HEK293 (cell line): ENCODE measurements at regions not wholly inside any gene's neighbourhood (a gene's known extent, or its start where the extent isn't known, plus 50 kb on each side); places are given as distances from the start of the nearest gene placed in this dataset.

Experiments used
- CTCF ChIA-PET: fragments of 350-600 bp; formaldehyde crosslinking; extraction: SDS; loops from one replicate; lab custom pipeline; 2021; ENCODE audit warnings: antibody characterized with exemption; lab: Yijun Ruan, JAX
- POLR2A ChIA-PET: fragments of 300-600 bp; formaldehyde crosslinking; extraction: SDS; loops from one replicate; lab custom pipeline; 2020; ENCODE audit warnings: antibody characterized with exemption, inconsistent platforms; lab: Yijun Ruan, JAX
- H3K27ac ChIP-seq: fragments of 200-500 bp; sonication (Bioruptor generic); 2 replicates; pipeline ENCODE4 v1.5.1; 2014; ENCODE audit warnings: low read depth, low read length, control low read depth, inconsistent platforms; ENCODE audit errors: extremely low read depth
- H3K36me3 ChIP-seq, 2 experiments: fragments of 200-500 bp in 1 of 2; sonication (Bioruptor generic) in 1 of 2; 1 replicate in 1 of 2; 2 replicates in 1 of 2; pipeline ENCODE4 v1.5.1; 2014 to 2017; ENCODE audit warnings: inconsistent platforms in 2 of 2, low read length in 2 of 2; ENCODE audit not compliant: control insufficient read depth in 2 of 2, insufficient read depth in 1 of 2
- H3K4me1 ChIP-seq: fragments of 200-500 bp; sonication (Bioruptor generic); 2 replicates; pipeline ENCODE4 v1.5.1; 2014; ENCODE audit warnings: mild to moderate bottlenecking, low read length, inconsistent platforms; ENCODE audit not compliant: control insufficient read depth, insufficient read depth
- H3K4me3 ChIP-seq: 2 replicates; pipeline ENCODE4 v1.5.1; 2011; ENCODE audit warnings: low read depth, mild to moderate bottlenecking, control low read depth, low read length, moderate library complexity
- H3K9me3 ChIP-seq: fragments of 200-500 bp; sonication (Bioruptor generic); 2 replicates; pipeline ENCODE4 v1.5.1; 2014; ENCODE audit warnings: low read depth, low read length, inconsistent platforms; ENCODE audit not compliant: control insufficient read depth, insufficient read depth
- BCL11B ChIP-seq: fragments of 450-650 bp; formaldehyde crosslinking; IDR thresholded peaks from 2 replicates; pipeline ENCODE4 v1.5.1; 2016; ENCODE audit warnings: low read depth, missing biosample characterization, missing genetic modification characterization
- GLIS2 ChIP-seq: fragments of 450-650 bp; formaldehyde crosslinking; IDR thresholded peaks from 2 replicates; pipeline ENCODE4 v1.5.1; 2016; ENCODE audit warnings: missing biosample characterization, missing genetic modification characterization
- KLF9 ChIP-seq: fragments of 450-650 bp; formaldehyde crosslinking; IDR thresholded peaks from 2 replicates; pipeline ENCODE4 v1.5.1; 2016; ENCODE audit warnings: missing biosample characterization, missing genetic modification characterization, low read depth
- REPIN1 ChIP-seq: fragments of 450-650 bp; formaldehyde crosslinking; IDR thresholded peaks from 2 replicates; pipeline ENCODE4 v1.5.1; 2017; ENCODE audit warnings: missing biosample characterization, missing genetic modification characterization, low read depth
- SCRT1 ChIP-seq: fragments of 450-650 bp; formaldehyde crosslinking; IDR thresholded peaks from 2 replicates; pipeline ENCODE4 v1.5.1; 2016; ENCODE audit warnings: missing biosample characterization, missing genetic modification characterization, borderline replicate concordance
- SP2 ChIP-seq: fragments of 450-650 bp; formaldehyde crosslinking; IDR thresholded peaks from 2 replicates; pipeline ENCODE4 v1.5.1; 2016; ENCODE audit warnings: missing biosample characterization, missing genetic modification characterization
- TCF7L2 ChIP-seq: IDR thresholded peaks from 2 replicates; pipeline ENCODE4 v1.6.1; 2011; ENCODE audit warnings: low read depth, mild to moderate bottlenecking, inconsistent platforms, low read length, moderate library complexity, borderline replicate concordance
- YY2 ChIP-seq: fragments of 450-650 bp; formaldehyde crosslinking; IDR thresholded peaks from 2 replicates; pipeline ENCODE4 v1.5.1; 2016; ENCODE audit warnings: missing biosample characterization, missing genetic modification characterization
- ZBTB17 ChIP-seq: fragments of 450-650 bp; formaldehyde crosslinking; IDR thresholded peaks from 2 replicates; pipeline ENCODE4 v1.5.1; 2016; ENCODE audit warnings: missing biosample characterization, missing genetic modification characterization
- ZBTB21 ChIP-seq: fragments of 450-650 bp; formaldehyde crosslinking; IDR thresholded peaks from 2 replicates; pipeline ENCODE4 v1.5.1; 2017; ENCODE audit warnings: missing biosample characterization, missing genetic modification characterization
- ZBTB48 ChIP-seq: fragments of 450-650 bp; formaldehyde crosslinking; IDR thresholded peaks from 2 replicates; pipeline ENCODE4 v1.5.1; 2016; ENCODE audit warnings: missing biosample characterization, missing genetic modification characterization
- ZBTB7A ChIP-seq: fragments of 450-650 bp; formaldehyde crosslinking; IDR thresholded peaks from 2 replicates; pipeline ENCODE4 v1.5.1; 2016; ENCODE audit warnings: low read depth, missing biosample characterization, missing genetic modification characterization
- ZEB2 ChIP-seq: fragments of 450-650 bp; formaldehyde crosslinking; IDR thresholded peaks from 2 replicates; pipeline ENCODE4 v1.5.1; 2016; ENCODE audit warnings: missing biosample characterization, missing genetic modification characterization
- ZNF10 ChIP-seq: fragments of 450-650 bp; formaldehyde crosslinking; IDR thresholded peaks from 2 replicates; pipeline ENCODE4 v1.5.1; 2017; ENCODE audit warnings: missing biosample characterization, missing genetic modification characterization
- ZNF112 ChIP-seq: fragments of 450-650 bp; formaldehyde crosslinking; IDR thresholded peaks from 2 replicates; pipeline ENCODE4 v1.5.0; 2017; ENCODE audit warnings: missing biosample characterization, missing genetic modification characterization
- ZNF133 ChIP-seq: fragments of 450-650 bp; formaldehyde crosslinking; IDR thresholded peaks from 2 replicates; pipeline ENCODE4 v1.5.1; 2016; ENCODE audit warnings: missing biosample characterization, missing genetic modification characterization
- ZNF140 ChIP-seq: fragments of 450-650 bp; formaldehyde crosslinking; IDR thresholded peaks from 2 replicates; pipeline ENCODE4 v1.5.1; 2016; ENCODE audit warnings: missing biosample characterization, missing genetic modification characterization
- ZNF155 ChIP-seq: fragments of 450-650 bp; formaldehyde crosslinking; IDR thresholded peaks from 2 replicates; pipeline ENCODE4 v1.5.1; 2016; ENCODE audit warnings: missing biosample characterization, missing genetic modification characterization
- ZNF157 ChIP-seq: fragments of 450-650 bp; formaldehyde crosslinking; IDR thresholded peaks from 2 replicates; pipeline ENCODE4 v1.5.1; 2016; ENCODE audit warnings: missing biosample characterization, missing genetic modification characterization
- ZNF184 ChIP-seq: fragments of 450-650 bp; IDR thresholded peaks from 2 replicates; pipeline ENCODE4 v1.5.1; 2018; ENCODE audit warnings: missing biosample characterization, mild to moderate bottlenecking, missing genetic modification characterization
- ZNF221 ChIP-seq: fragments of 450-650 bp; formaldehyde crosslinking; IDR thresholded peaks from 2 replicates; pipeline ENCODE4 v1.5.1; 2017; ENCODE audit warnings: missing biosample characterization, missing genetic modification characterization, borderline replicate concordance
- ZNF239 ChIP-seq: fragments of 450-650 bp; formaldehyde crosslinking; IDR thresholded peaks from 2 replicates; pipeline ENCODE4 v1.5.1; 2016; ENCODE audit warnings: missing biosample characterization, missing genetic modification characterization
- ZNF274 ChIP-seq, 2 experiments: fragments of 200-500 bp in 1 of 2; fragments of 450-650 bp in 1 of 2; sonication (Bioruptor generic) in 1 of 2; formaldehyde crosslinking in 1 of 2; IDR thresholded peaks; 2 replicates each; pipeline versions ENCODE4 v1.5.1 to v1.6.1; 2014 to 2016; ENCODE audit warnings: borderline replicate concordance in 1 of 2, inconsistent platforms in 1 of 2, low read length in 1 of 2, missing biosample characterization in 1 of 2, missing genetic modification characterization in 1 of 2
- ZNF341 ChIP-seq: fragments of 450-650 bp; formaldehyde crosslinking; IDR thresholded peaks from 2 replicates; pipeline ENCODE4; 2016; ENCODE audit warnings: low read depth, missing biosample characterization, missing genetic modification characterization
- ZNF398 ChIP-seq: fragments of 450-650 bp; formaldehyde crosslinking; IDR thresholded peaks from 2 replicates; pipeline ENCODE4 v1.5.1; 2017; ENCODE audit warnings: missing biosample characterization, missing genetic modification characterization
- ZNF416 ChIP-seq: fragments of 450-650 bp; formaldehyde crosslinking; IDR thresholded peaks from 2 replicates; pipeline ENCODE4 v1.5.1; 2016; ENCODE audit warnings: missing biosample characterization, missing genetic modification characterization
- ZNF423 ChIP-seq: fragments of 450-650 bp; formaldehyde crosslinking; IDR thresholded peaks from 2 replicates; pipeline ENCODE4 v1.5.1; 2016; ENCODE audit warnings: missing biosample characterization, missing genetic modification characterization
- ZNF48 ChIP-seq: fragments of 450-650 bp; formaldehyde crosslinking; IDR thresholded peaks from 2 replicates; pipeline ENCODE4 v1.5.1; 2016; ENCODE audit warnings: missing biosample characterization, missing genetic modification characterization
- ZNF488 ChIP-seq: fragments of 450-650 bp; formaldehyde crosslinking; IDR thresholded peaks from 2 replicates; pipeline ENCODE4 v1.5.1; 2016; ENCODE audit warnings: missing biosample characterization, missing genetic modification characterization
- ZNF510 ChIP-seq: fragments of 450-650 bp; formaldehyde crosslinking; IDR thresholded peaks from 2 replicates; pipeline ENCODE4 v1.5.1; 2018; ENCODE audit warnings: mild to moderate bottlenecking, missing genetic modification characterization, missing biosample characterization; ENCODE audit not compliant: insufficient replicate concordance
- ZNF521 ChIP-seq: fragments of 450-650 bp; formaldehyde crosslinking; IDR thresholded peaks from 2 replicates; pipeline ENCODE4 v1.5.1; 2017; ENCODE audit warnings: missing biosample characterization, mild to moderate bottlenecking, missing genetic modification characterization
- ZNF555 ChIP-seq: fragments of 450-650 bp; formaldehyde crosslinking; conservative IDR thresholded peaks from 2 replicates; pipeline ENCODE4 v1.5.1; 2017; ENCODE audit warnings: missing biosample characterization, mild to moderate bottlenecking, missing genetic modification characterization, inconsistent platforms
- ZNF561 ChIP-seq: fragments of 450-650 bp; IDR thresholded peaks from 2 replicates; pipeline ENCODE4 v1.5.1; 2018; ENCODE audit warnings: missing biosample characterization, missing genetic modification characterization, borderline replicate concordance
- ZNF660 ChIP-seq: fragments of 450-650 bp; IDR thresholded peaks from 2 replicates; pipeline ENCODE4 v1.5.1; 2018; ENCODE audit warnings: missing biosample characterization, mild to moderate bottlenecking, missing genetic modification characterization
- ZNF747 ChIP-seq: fragments of 450-650 bp; formaldehyde crosslinking; IDR thresholded peaks from 2 replicates; pipeline ENCODE4 v1.5.1; 2016; ENCODE audit warnings: missing biosample characterization, missing genetic modification characterization
- ZNF785 ChIP-seq: fragments of 450-650 bp; formaldehyde crosslinking; IDR thresholded peaks from 2 replicates; pipeline ENCODE4 v1.5.1; 2016; ENCODE audit warnings: missing biosample characterization, missing genetic modification characterization

- TF ChIP-seq ZNF488 (tag by site-specific recombination) (no peak), ZNF423 (tag by site-specific recombination) (no peak), ZNF561 (tag by site-specific recombination) (no peak), BCL11B (no peak)
Observed at GRCh38 chr12:91657032-91657431, 474.4 kb upstream of the DCN start (continued).

- ChIA-PET POLR2A (no interaction called here), CTCF (no interaction called here)
Observed at GRCh38 chr12:91655966-91656365, 473.3 kb upstream of the DCN start.

GRCh38 chr12:91654087-91654486, 471.5 kb upstream of the DCN start:
- TF ChIP-seq ZNF239 (tag by site-specific recombination) (no peak), ZNF510 (no peak), ZNF521 (tag by site-specific recombination) (no peak), ZBTB17 (no peak), ZNF341 (tag by site-specific recombination) (no peak), ZNF785 (no peak), ZNF184 (tag by site-specific recombination) (no peak), SCRT1 (tag by site-specific recombination) (no peak), GLIS2 (no peak), ZBTB21 (no peak), KLF9 (tag by site-specific recombination) (no peak), YY2 (tag by site-specific recombination) (no peak), ZNF555 (tag by site-specific recombination) (no peak), ZEB2 (tag by site-specific recombination) (no peak)
- H3K9me3 ChIP-seq, result no peaks in the 10 kb centered on the region
- ChIA-PET CTCF (no interaction called here), POLR2A (no interaction called here)
- H3K36me3 ChIP-seq, result no peaks in the 10 kb centered on the region
- H3K4me3 ChIP-seq, result no peak overlapping the region
- H3K4me1 ChIP-seq, result no peaks in the 10 kb centered on the region
- H3K27ac ChIP-seq, result no peak overlapping the region

More at GRCh38 chr12:91655966-91656365, 473.3 kb upstream of the DCN start:
- Histone ChIP-seq H3K9me3 (no peaks in the 10 kb centered on the region), H3K4me3 (no peak overlapping the region), H3K4me1 (no peaks in the 10 kb centered on the region), H3K27ac (no peak overlapping the region), H3K36me3 (no peaks in the 10 kb centered on the region)
- TF ChIP-seq SP2 (tag by site-specific recombination) (no peak), ZNF274 (IDR thresholded peaks at IDR 0.05; ENCODE audit: low read length) (no peak), ZNF274 (tag by site-specific recombination; IDR thresholded peaks at IDR 0.05; ENCODE audit: borderline replicate concordance) (no peak), ZNF157 (tag by site-specific recombination) (no peak), ZNF10 (tag by site-specific recombination) (no peak), ZNF221 (tag by site-specific recombination) (no peak), ZBTB48 (tag by site-specific recombination) (no peak), ZNF398 (tag by site-specific recombination) (no peak), ZNF416 (tag by site-specific recombination) (no peak), TCF7L2 (no peak), ZNF747 (tag by site-specific recombination) (no peak), ZNF140 (tag by site-specific recombination) (no peak), BCL11B (no peak), ZNF48 (tag by site-specific recombination) (no peak), ZNF660 (tag by site-specific recombination) (no peak), REPIN1 (tag by site-specific recombination) (no peak), ZNF133 (no peak), ZBTB7A (no peak), ZNF112 (tag by site-specific recombination) (no peak), ZNF155 (tag by site-specific recombination) (no peak)
